Testis (tissue), 2 donors: ENCODE measurements at regions not wholly inside any gene's neighbourhood (a gene's known extent, or its start where the extent isn't known, plus 50 kb on each side); places are given as distances from the start of the nearest gene placed in this dataset.
"Not testable (repeated sequence)": the region's sequence is repeated elsewhere in the genome, so short reads cannot be mapped to it uniquely, and the experiment has no call there.

Source experiments
- POLR2A ChIP-seq: fragments of 450-650 bp; IDR thresholded peaks from one replicate; pipeline ENCODE4 v1.6.1; 2017; ENCODE audit warnings: antibody characterized with exemption, mild to moderate bottlenecking, moderate library complexity
- TF ChIP-seq, protein P1 (sequence below), 3 experiments: fragments of 450-650 bp in 2 of 3; fragments of 200-600 bp in 1 of 3; sonication (generic) in 1 of 3; IDR thresholded peaks; one replicate each; pipeline ENCODE4 v1.5.1; 2016 to 2019; ENCODE audit warnings: antibody characterized with exemption in 3 of 3, mild to moderate bottlenecking in 2 of 3, moderate library complexity in 1 of 3

DNA sequence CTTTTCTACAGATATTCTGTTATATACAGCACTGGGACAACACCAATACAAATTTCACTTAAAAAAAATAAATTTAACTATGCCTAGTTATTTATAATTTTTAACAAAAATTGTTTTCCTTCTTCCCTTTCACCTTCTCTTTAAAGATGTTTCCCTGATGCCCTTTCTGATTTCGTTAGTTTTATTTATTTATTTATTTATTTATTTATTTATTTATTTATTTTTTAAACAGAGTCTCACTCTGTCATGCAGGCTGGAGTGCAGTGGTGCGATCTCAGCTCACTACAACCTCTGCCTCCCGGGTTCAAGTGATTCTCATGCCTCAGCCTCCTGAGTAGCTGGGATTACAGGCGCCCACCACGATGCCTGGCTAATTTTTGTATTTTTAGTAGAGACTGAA lies 105.9 kb upstream of the ARMC3 start:
- not testable (repeated sequence) for TF ChIP-seq POLR2A
- TF ChIP-seq, protein P1, sequence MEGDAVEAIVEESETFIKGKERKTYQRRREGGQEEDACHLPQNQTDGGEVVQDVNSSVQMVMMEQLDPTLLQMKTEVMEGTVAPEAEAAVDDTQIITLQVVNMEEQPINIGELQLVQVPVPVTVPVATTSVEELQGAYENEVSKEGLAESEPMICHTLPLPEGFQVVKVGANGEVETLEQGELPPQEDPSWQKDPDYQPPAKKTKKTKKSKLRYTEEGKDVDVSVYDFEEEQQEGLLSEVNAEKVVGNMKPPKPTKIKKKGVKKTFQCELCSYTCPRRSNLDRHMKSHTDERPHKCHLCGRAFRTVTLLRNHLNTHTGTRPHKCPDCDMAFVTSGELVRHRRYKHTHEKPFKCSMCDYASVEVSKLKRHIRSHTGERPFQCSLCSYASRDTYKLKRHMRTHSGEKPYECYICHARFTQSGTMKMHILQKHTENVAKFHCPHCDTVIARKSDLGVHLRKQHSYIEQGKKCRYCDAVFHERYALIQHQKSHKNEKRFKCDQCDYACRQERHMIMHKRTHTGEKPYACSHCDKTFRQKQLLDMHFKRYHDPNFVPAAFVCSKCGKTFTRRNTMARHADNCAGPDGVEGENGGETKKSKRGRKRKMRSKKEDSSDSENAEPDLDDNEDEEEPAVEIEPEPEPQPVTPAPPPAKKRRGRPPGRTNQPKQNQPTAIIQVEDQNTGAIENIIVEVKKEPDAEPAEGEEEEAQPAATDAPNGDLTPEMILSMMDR (IDR thresholded peaks at IDR 0.05) = not testable (repeated sequence)
